ENCODE measurements at regions not wholly inside any gene's neighbourhood (a gene's known extent, or its start where the extent isn't known, plus 50 kb on each side); places are given as distances from the start of the nearest gene placed in this dataset.
"Not testable (repeated sequence)": the region's sequence is repeated elsewhere in the genome, so short reads cannot be mapped to it uniquely, and the experiment has no call there.

DNA sequence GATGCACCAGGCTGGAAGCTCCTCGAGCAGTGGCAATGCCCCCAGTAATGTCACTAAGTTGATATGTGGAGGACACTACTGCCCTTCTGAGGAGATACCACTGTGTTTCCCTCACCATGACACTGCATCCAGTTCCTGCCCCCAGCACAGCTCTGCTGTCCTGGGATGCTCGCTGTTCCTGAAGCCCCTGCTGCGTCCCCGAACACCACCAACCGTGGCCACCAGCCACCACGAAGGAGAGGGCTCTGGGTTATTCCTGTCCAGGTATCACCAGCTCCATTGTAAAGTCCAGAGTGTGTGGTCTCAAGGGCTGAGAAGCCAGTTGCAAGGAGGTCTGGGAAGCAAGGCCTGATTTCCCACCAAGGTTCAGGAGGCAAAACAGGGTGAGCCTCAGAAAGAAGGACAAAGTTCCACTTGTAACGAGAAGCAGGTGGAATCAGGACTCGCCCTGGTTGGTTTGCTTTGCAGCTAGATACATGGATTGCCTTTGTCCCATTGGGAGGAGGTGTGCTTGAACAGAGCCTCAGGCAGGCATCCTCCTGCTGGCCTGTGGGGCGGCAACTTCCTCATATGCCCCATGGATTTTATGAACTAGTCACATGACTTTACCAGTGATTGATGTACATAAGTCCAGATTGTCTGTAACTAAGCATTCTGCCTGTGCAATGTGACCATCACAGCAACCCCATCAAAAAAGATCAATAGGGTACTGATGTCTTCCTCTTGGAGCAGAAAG, 427.0 kb upstream of the VSTM2A start:
- no peak for DNase-seq (ENCODE audit: low read depth)

DNA sequence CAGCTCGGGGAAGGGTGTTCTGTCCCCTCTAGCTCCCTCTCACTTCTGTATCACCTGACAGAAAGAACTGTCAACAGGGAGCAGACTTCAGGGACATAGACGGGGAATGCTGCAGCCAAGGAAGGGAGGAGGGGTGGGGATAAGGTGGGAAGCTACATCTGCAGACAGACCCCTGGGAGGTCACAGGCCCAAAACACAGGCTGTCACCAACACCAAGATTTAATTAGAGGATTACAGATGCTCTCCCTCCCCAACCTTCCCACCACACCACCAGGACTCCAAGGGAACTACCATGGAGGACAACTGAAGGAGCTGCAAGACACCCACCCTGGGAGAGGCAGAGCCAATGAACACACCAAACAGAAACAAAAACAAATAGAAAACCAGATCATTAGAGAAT, 425.2 kb upstream of the VSTM2A start:
- DNase-seq (ENCODE audit: low read depth), result no peak

DNA sequence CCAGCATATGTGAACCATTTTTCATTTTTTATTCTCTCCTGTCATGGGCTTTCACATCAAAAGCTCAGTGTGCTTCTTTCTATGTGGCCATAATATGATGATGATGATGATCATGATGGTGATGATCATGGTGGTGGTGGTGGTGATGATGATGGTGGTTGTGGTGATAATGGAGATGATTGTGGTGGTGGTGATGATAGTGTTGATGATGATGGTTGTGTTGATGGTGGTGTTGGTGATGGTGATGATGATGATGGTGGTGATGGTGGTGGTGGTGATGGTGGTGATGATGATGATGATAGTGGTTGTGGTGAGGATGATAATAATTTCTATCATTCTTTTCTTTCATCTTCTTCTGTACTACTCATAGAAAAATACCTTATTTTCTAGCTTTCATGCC, 413.1 kb upstream of the VSTM2A start:
- DNase-seq (ENCODE audit: low read depth), result no peak

DNA sequence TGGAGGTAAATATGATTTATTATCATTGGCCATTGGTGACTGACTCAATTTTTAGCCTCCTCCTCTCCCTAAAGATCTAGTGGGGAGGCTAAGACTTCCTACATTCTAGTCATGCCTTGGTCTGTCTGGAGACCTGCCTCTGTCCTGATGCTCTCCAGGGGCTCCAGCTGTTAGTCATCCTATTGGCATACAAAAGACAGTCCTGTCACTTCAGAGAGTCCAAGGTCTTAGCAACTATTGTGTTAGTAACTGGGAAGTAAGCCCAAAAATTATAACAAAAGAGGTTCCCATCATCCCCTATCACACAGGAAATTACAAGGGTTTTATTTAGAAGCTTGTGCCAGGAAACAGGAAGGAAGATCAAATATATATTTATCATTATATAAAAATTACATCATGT, 400.6 kb upstream of the VSTM2A start:
- no peak for DNase-seq (ENCODE audit: low read depth)

DNA sequence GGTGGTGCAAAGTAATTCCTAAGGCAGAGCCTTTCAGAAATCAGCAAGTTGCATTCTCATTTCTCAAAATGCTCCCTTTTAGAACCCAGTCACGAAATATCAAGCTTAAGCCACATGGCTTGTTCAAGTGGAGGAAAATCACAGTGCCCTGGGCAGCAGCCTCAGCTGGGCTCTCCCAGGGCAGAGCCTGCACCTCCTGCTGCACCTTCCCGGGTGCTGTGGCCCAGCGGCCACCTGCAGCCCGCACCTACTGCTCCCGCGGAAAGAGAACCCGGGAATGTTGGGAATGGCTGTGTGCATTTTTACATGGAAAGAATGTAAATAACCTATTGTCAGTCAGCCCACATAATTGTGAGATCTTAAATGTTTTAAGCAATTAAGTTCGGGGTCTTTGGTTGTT, 396.5 kb upstream of the VSTM2A start:
- DNase-seq (ENCODE audit: low read depth), result no peak

DNA sequence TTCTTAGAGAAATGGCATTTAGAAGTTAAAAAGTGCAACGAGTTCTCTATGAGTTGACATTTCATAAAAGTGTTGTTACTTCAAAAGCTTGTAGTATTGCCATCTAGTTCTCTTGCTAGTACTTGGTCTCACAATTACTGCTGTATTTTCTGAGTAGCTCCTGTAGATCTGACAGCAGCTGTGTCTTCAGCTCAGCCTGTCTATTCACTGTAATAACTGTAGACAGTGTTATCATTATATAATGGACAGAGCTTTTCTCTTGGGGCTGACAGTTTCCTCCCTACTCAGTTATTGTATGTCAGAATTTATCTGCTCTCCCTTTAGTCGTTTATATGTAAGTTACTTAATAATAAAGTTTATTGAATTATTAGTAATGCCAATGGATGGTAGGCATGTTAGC, 388.7 kb upstream of the VSTM2A start:
- DNase-seq (ENCODE audit: low read depth), result no peak

DNA sequence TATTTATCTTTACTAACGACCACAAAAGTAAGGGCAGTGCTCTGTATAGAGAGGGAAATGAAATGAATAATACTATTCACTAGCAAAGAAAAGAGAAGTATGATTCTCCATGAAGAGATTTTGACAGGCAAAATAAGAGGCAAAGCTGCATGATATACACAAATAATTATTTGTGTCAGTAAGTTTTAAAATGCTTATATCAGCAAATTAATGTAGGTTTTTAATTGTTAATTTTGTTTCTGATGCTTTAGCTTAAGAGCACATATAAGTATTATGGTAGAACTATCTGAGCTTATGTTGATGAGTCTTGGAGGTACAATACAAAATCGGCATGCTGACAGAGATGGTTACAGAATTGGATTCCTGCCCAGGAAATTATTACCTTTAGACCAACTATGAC, 383.1 kb upstream of the VSTM2A start:
- no peak for DNase-seq (ENCODE audit: low read depth)

DNA sequence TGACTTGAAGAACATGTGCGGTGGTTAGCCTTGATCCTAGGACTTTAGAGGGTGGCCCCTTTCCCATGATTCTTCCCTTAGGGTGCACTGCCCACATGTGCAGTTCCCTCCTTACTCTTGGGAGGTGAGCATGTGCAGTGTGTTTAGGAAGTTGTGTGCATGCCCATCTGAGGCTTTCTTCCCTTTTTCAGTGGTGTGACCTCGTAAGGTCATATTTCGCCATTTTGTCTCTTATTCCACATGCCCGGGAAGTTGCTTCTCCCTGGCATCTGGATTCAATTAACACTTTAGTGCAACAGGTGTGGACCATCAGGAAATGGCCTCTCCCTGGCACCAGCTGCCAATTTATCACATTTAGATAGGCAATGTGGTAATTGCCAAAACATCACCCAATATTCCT, 380.6 kb upstream of the VSTM2A start:
- DNase-seq (ENCODE audit: low read depth), result no peak

DNA sequence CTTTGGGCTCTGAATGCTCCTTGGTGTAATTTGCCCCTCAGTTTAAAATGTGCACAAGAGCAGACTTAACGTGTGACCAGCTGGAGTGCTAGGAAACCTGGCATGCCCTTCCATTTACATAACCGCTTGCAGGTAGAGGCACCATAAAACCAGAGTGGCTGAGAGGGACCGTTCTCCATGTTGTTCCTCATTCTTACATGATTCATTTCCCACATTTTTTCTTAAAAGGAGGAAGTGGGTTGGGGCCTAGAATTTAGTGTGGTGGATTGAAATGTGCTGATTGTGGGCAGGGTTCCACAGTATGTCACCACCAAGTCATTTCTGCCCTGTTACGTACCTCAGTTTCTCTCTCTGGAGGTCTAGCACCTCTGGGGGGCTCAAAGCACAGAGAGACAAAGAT, 375.8 kb upstream of the VSTM2A start:
- DNase-seq (ENCODE audit: low read depth), result no peak

DNA sequence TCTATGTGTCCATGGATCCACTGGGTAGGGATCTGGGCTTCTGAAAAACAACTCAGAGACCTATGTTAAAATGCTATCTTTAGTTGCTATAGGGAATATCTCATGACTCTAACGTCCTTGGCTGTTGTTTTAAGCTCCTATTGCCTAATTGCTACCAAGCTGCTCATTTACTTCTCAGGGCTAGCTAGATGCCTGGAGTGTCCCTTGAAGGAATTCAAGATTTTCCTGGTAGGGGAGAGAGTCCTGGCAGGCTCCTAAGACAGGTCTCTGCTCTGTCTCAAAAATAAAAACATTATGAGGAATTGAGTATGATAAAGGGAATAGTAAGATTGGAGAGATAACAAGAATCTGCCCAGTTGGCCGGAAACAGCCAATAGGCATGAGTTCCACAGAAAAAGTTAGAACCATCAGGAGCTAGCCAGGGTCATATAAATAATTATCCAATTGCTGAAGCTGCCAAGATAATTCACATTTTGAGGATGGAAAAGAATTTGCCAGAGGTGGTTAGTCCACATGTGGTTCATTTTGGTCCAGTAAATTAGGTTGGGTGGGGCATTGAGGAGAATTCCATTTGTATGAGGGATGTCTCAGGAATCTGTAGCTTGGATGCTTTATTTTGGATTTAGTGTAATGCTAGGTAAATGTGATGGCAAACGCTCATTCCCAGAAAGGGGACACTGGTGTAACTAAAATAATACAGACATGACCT, 362.7 kb upstream of the VSTM2A start:
- peak; percentile 47 for DNase-seq (ENCODE audit: low read depth)

DNA sequence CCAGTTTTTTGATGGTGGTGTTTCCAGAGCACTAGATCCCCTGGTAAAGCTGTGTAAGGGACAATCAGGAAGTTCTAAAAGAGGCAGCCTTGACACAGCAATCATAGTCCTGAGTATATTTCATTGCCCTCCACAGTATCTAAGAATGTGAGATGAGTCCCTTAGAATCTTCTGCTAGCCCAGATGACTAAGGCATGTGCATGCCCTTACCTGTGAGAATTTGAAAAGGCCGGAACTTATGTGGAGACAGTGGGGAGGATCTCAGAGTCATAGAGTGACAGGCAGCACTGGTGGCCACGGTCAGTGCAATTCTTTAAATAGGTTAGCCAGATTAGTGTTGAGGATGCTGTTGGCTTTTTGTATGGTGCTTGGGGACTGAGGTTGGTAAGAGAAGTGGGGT, 361.4 kb upstream of the VSTM2A start:
- no peak for DNase-seq (ENCODE audit: low read depth)

DNA sequence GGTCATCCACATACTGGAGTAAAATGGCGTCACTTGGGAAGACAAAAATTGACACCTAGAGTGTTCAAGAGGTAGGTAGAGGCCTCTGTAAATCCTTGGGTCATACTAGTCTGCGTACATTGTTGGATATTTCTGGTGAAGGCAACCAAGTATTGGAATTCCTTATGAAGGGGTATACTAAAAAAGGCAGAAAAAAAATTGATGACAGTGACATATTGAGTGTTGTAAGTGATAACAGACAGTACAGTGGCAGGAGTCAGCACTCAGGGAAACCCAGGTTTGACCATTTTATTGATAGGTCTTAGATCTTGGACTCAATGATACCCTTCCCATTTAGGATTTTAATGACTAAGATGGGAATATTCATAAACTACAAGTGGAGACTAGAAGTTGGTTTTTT, 359.1 kb upstream of the VSTM2A start:
- no peak for DNase-seq (ENCODE audit: low read depth)

DNA sequence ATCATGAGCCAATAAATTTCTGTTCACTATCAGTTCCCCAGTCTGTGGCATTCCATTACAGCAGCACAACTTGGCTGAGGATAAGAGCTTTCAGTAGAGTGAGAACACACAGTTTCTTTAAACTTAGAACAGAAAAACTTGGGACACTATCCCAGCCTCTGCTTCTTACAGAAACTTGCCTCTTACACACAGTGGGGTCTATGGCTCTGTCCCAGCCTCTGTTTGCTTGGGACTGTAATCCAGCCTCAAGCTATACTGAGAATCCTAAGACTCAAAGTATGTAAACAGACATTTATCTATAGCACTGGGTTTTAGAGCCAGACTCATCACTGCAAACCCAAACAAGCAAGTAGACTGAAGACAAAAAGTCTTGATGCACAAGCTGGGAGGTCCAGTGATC, 355.8 kb upstream of the VSTM2A start:
- no peak for DNase-seq (ENCODE audit: low read depth)

DNA sequence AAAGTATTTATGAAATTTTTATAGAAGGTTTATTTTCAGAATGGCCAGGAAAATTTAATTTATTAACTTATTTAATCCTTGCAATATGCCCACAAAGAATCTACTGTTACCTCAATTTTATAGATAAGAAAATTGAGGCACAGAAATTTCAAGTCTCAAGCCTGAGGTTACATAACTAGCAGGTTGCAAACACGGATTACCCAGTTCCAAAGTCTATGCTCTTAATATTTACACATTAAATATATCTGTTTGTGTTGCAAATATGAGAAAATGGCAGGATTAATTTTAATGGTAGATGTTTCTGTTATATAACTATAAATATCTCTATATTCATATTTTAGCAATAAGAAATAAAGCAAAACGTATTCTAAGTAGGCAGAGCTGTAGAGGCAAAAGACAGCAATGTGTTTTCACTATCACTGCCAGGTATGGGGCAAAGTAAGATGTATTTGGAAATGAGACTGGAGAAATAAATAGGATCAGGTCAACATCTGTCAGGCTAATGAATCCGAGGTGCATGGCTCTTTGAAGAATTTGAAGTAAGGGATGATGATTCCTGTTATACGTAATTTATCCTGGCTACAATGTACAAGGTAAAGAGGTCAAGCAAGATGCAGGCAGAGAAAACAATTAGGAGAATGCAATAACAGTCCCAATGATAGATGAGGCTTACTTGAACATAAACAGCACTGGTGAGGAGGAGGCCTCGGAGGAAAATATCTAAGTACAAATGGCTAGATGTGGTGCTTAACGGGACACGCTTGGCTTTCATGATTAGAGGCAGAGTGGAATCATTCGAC, 354.1 kb upstream of the VSTM2A start:
- DNase-seq (ENCODE audit: low read depth), result no peak

DNA sequence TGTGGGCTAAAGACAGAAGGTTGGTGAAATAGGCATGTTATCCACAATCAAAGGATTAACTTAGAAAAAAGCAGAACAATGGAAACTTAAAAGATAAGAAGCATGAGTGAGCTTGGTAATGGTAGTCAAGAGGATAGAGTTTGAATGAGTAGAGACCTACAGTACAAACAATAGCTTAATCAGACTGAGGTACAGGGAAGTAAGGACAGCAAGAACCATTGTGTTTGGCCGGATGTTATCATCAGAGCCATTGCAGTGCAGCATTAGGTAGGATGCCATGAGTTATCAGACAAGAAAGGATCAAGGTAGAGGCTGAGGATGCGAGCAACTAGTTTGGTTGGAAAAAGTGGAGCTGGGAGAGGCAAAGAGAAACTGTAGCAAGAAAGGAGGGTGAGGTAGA, 353.3 kb upstream of the VSTM2A start:
- no peak for DNase-seq (ENCODE audit: low read depth)

DNA sequence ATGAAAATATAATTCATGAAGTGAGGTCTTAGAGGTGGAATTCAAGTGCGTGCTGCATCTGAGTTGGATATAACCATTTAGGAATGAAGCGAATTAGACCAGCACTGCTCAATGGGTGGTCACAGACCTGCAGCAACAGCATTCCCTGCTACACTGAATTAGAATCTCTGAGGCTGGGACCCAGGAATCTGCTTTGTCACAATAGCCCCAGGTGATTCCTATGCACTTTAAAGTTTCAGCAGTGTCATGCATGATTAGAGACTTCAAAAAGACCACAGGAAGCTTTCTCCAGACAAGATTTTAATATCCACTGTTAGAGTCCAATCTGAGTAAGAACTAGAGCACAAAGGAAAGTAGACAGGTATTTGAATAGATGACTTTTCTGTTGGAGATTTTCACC, 352.8 kb upstream of the VSTM2A start:
- DNase-seq (ENCODE audit: low read depth), result peak; percentile 19

DNA sequence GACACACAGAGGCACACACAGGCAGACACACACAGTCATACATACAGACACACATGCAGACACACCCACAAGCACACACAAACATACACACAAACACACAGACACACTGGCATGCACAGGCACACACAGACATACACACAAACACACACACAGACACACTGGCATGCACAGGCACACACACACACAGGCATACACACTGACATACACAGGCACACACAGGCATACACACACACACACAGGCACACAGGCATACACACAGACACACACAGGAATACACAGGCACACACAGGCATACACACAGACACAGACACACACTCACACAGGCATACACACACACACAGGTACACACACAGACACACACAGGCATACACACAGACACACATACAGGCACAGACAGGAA, 340.7 kb upstream of the VSTM2A start:
- no peak for DNase-seq (ENCODE audit: low read depth)

DNA sequence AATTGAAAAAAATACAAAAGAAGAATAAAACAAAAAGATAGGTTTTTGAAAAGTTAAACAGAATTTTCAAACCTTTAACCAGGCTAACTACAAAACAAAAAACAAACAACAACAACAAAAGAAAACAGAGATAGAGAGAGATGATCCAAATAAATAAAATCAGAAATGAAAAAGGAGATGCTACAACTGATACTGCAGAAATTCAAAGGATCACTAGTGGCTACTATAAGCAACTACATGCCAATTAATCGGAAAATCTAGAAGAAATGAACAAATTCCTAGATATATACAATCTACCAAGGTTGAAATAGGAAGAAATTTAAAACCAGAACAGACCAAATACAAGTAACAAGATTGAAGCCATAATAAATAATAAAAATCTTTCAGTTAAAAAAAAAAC, 326.8 kb upstream of the VSTM2A start:
- DNase-seq (ENCODE audit: low read depth), result no peak

DNA sequence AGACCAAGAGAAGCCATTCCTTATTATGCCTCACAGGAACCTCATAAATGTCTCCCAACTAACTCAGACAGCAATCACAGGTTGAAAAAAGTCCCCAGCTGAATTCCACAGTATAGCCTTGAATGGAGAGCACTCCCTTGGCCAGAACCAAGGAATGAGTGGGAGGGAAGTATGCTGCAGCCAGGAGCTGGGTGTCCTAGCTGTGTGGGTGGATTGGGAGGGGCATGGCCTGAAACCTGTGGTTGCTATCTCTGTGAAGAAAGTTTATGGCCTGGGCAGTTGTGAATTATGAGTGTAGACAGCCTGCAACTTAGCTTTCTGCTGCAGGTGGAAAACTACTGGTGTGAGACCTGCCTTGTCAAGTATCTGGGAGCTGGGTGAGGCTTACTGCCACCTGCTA, 316.1 kb upstream of the VSTM2A start:
- not testable (repeated sequence) for DNase-seq (ENCODE audit: low read depth)

DNA sequence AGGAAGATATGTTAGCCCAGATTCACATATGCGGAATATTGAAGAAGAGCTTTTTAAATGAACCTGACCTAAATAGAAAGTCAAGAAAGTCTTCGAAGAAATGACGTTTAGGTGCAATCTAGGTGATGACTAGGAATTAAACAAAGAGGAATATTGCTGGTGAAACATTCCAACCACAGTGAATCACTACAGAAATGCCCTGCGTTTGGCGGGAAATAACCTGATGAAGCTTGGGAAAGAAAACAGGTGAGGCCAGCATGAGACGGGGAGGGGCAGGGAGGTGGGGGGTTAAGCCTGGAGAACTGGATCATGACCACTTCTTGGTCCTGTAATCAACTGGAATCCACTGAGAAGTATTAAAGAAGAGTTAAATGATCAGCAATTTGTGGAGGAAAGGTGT, 299.4 kb upstream of the VSTM2A start:
- DNase-seq (ENCODE audit: low read depth), result peak; percentile 74

DNA sequence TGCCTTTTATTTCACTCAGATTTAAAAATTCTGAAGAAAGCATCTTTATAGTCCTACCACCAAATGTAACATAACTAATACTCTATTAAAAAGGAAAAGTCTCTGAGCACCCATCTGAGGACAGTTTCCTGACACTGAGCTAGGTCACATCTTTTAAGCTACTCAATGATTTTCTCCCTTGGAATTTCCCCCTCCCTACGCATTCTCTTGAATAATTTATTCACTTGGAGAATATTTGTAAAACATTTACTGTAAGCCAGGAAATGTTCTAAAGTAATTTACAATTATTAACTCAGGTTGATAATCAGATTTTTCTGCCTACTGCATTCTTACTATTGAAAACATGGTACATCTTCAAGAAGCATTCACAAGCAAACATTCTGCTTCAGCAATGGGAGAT, 297.2 kb upstream of the VSTM2A start:
- peak; percentile 76 for DNase-seq (ENCODE audit: low read depth)

DNA sequence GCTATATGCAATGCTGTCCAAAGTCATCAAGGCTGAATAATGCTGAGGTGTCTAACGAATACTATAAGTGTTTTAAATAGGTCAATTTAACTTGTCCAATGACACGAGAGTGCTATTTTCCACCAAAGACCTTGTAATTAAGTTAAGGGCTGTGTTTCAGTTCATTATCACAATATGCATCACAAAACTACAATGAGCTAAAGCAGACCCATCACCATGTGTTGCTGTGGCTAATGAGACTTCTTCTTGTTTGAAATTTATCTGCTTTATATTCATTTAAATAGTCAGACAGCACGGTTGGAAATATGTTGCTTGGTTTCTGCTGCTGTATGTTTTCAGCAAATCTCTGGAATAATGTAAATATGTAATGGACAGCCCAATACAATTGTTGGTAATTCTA, 292.5 kb upstream of the VSTM2A start:
- DNase-seq (ENCODE audit: low read depth), result no peak

All from renal cortical epithelial cell (primary cell).